GM23338 (cell line): ENCODE measurements at regions not wholly inside any gene's neighbourhood (a gene's known extent, or its start where the extent isn't known, plus 50 kb on each side); places are given as distances from the start of the nearest gene placed in this dataset.

Experiments
- ATAC-seq: fragments of 200-7000 bp; cut with Tn5 transposase; 3 replicates; pipeline ENCODE4 v1.9.1; 2020
- DNase-seq: peaks from one replicate; pipeline ENCODE4 v3.0.0-alpha.2; 2015; ENCODE audit warnings: low spot score
- H2AFZ ChIP-seq: fragments of 200-600 bp; sonication (generic); 2 replicates; pipeline ENCODE4 v1.8.0; 2016; ENCODE audit warnings: antibody characterized with exemption, mild to moderate bottlenecking, moderate library complexity
- H3F3A ChIP-seq: fragments of 200-600 bp; sonication (generic); replicated peaks from 2 replicates; pipeline ENCODE4 v1.8.0; 2017; ENCODE audit warnings: antibody characterized with exemption, mixed run types, low read depth
- H3K27ac ChIP-seq: fragments of 200-600 bp; sonication (generic); 2 replicates; pipeline ENCODE4 v1.6.1; 2016; ENCODE audit warnings: low read depth
- H3K27me3 ChIP-seq: fragments of 200-600 bp; sonication (generic); 2 replicates; pipeline ENCODE4 v1.8.0; 2016; ENCODE audit warnings: mild to moderate bottlenecking, mixed run types, moderate library complexity; ENCODE audit not compliant: insufficient read depth
- H3K36me3 ChIP-seq: fragments of 200-600 bp; sonication (generic); 2 replicates; pipeline ENCODE4 v1.8.0; 2016; ENCODE audit warnings: mild to moderate bottlenecking; ENCODE audit not compliant: insufficient read depth
- H3K4me1 ChIP-seq: fragments of 200-600 bp; sonication (generic); 2 replicates; pipeline ENCODE4 v1.8.0; 2016; ENCODE audit warnings: mild to moderate bottlenecking, moderate library complexity; ENCODE audit not compliant: insufficient read depth
- H3K4me2 ChIP-seq: fragments of 200-600 bp; sonication (generic); 2 replicates; pipeline ENCODE4 v1.7.1; 2017; ENCODE audit warnings: mixed run types
- H3K4me3 ChIP-seq: fragments of 200-600 bp; sonication (generic); 2 replicates; pipeline ENCODE4 v1.6.1; 2016; ENCODE audit warnings: mixed run types
- H3K79me2 ChIP-seq: fragments of 200-600 bp; sonication (generic); replicated peaks from 2 replicates; pipeline ENCODE4 v1.8.0; 2017; ENCODE audit warnings: mild to moderate bottlenecking; ENCODE audit not compliant: insufficient read depth
- H3K9me2 ChIP-seq: fragments of 200-600 bp; sonication (generic); 2 replicates; pipeline ENCODE4 v1.8.0; 2017; ENCODE audit not compliant: insufficient read depth
- H4K20me1 ChIP-seq: fragments of 200-600 bp; sonication (generic); replicated peaks from 2 replicates; pipeline ENCODE4 v1.8.0; 2017; ENCODE audit warnings: mild to moderate bottlenecking; ENCODE audit not compliant: insufficient read depth
- H3K27ac Mint-ChIP-seq: 2 replicates; pipeline ENCODE4 v1.8.0; 2020; ENCODE audit warnings: inconsistent platforms, mild to moderate bottlenecking, moderate library complexity, mixed read lengths
- H3K27me3 Mint-ChIP-seq: 3 replicates; pipeline ENCODE4 v1.8.0; 2022; ENCODE audit warnings: low read depth, mild to moderate bottlenecking, moderate library complexity, mixed read lengths, inconsistent platforms; ENCODE audit not compliant: insufficient read depth, poor library complexity
- H3K36me3 Mint-ChIP-seq: 3 replicates; pipeline ENCODE4 v1.8.0; 2021; ENCODE audit warnings: low read depth, mild to moderate bottlenecking, inconsistent platforms, moderate library complexity, mixed read lengths
- H3K4me1 Mint-ChIP-seq: 3 replicates; pipeline ENCODE4 v1.8.0; 2020; ENCODE audit warnings: mild to moderate bottlenecking, inconsistent platforms, mixed read lengths
- H3K4me3 Mint-ChIP-seq: 3 replicates; pipeline ENCODE4 v1.8.0; 2021; ENCODE audit warnings: moderate library complexity, mild to moderate bottlenecking, inconsistent platforms, mixed read lengths
- H3K9me3 Mint-ChIP-seq: 3 replicates; pipeline ENCODE4 v1.8.0; 2020; ENCODE audit warnings: moderate library complexity, mild to moderate bottlenecking, inconsistent platforms, mixed read lengths
- CREB1 ChIP-seq: fragments of 250-450 bp; sonication (Bioruptor Pico); IDR thresholded peaks from 2 replicates; pipeline ENCODE4 v1.5.0; 2020; ENCODE audit warnings: low read depth, mild to moderate bottlenecking, moderate library complexity
- EZH2 ChIP-seq: fragments of 200-600 bp; sonication (generic); IDR thresholded peaks from one replicate; pipeline ENCODE4 v1.8.0; 2017; ENCODE audit warnings: antibody characterized with exemption, mild to moderate bottlenecking, low read depth; ENCODE audit not compliant: unreplicated experiment
- EZH2phosphoT487 ChIP-seq: fragments of 200-600 bp; sonication (generic); IDR thresholded peaks from one replicate; pipeline ENCODE4 v1.8.1; 2018; ENCODE audit warnings: antibody characterized with exemption; ENCODE audit not compliant: unreplicated experiment
- JUNB ChIP-seq: IDR thresholded peaks from one replicate; pipeline ENCODE4 v1.6.1; 2016; ENCODE audit warnings: antibody characterized with exemption; ENCODE audit not compliant: unreplicated experiment
- NANOG ChIP-seq: IDR thresholded peaks from 2 replicates; pipeline ENCODE4 v1.6.1; 2016; ENCODE audit warnings: antibody characterized with exemption, borderline replicate concordance
- POLR2AphosphoS5 ChIP-seq: IDR thresholded peaks from 2 replicates; pipeline ENCODE4 v1.6.1; 2016; ENCODE audit warnings: antibody characterized with exemption, low read depth
- STAT1 ChIP-seq: IDR thresholded peaks from one replicate; pipeline ENCODE4 v1.6.1; 2016; ENCODE audit warnings: antibody characterized with exemption; ENCODE audit not compliant: unreplicated experiment
- ZNF114 ChIP-seq: fragments of 250-450 bp; sonication (Bioruptor Pico); IDR thresholded peaks from 2 replicates; pipeline ENCODE4 v1.5.0; 2020; ENCODE audit warnings: mild to moderate bottlenecking, moderate library complexity
- ZNF331 ChIP-seq: fragments of 250-450 bp; sonication (Bioruptor Pico); IDR thresholded peaks from 2 replicates; pipeline ENCODE4 v1.5.0; 2020; ENCODE audit warnings: low read depth, mild to moderate bottlenecking, moderate library complexity
- TF ChIP-seq, protein P1 (sequence below): fragments of 250-450 bp; sonication (Bioruptor Pico); IDR thresholded peaks from 2 replicates; pipeline ENCODE4 v1.5.0; 2020; ENCODE audit warnings: mild to moderate bottlenecking, moderate library complexity
- TF ChIP-seq, protein P2 (sequence below): IDR thresholded peaks from 2 replicates; pipeline ENCODE4 v1.6.1; 2016; ENCODE audit warnings: antibody characterized with exemption
- TF ChIP-seq, protein P3 (sequence below): IDR thresholded peaks from one replicate; pipeline ENCODE4 v1.6.1; 2018; ENCODE audit warnings: antibody characterized with exemption; ENCODE audit not compliant: unreplicated experiment

DNA sequence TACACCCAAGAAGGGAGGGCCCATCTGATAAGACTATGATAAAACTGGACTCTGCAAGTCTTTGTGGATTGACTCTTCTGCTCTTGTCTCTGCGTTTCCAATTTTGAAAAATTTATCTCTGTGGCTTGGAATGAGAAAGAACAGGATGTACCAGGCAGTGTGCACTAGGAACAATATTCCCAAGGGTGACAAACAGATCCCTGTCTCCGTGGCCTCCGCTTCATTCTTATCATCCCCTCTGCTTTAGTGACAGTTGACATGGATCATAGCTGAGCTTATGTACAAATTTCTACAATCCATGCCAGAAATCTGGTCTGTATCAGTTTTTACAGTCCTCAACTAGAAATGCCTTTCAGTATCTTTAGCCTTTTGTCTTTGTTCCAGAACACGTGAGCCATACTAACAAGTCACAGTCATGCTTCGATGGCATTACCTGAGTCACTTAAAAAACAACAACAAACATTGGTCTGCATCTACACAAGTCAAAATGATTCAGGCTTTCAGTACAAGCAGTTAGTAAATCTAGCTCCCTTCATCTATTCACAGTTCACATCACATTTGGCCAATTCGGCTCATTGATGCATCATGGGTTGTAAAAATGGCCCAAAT lies 393.6 kb upstream of the CELF2 start:
- no peaks in the 10 kb centered on the region for H3K4me1 Mint-ChIP-seq
- no peaks in the 10 kb centered on the region for H4K20me1 ChIP-seq
- H3K79me2 ChIP-seq: no peaks in the 10 kb centered on the region
- H2AFZ ChIP-seq: no peak overlapping the region
- no peaks in the 10 kb centered on the region for H3K27me3 ChIP-seq
- no peaks in the 10 kb centered on the region for H3K36me3 Mint-ChIP-seq
- TF ChIP-seq ZNF114 (CRISPR knock-in tag) (no peak), NANOG (no peak), ZNF331 (CRISPR knock-in tag) (no peak), EZH2 (no peak), POLR2AphosphoS5 (no peak), CREB1 (CRISPR knock-in tag) (no peak), EZH2phosphoT487 (no peak), JUNB (no peak), STAT1 (no peak)
- TF ChIP-seq, protein P1, sequence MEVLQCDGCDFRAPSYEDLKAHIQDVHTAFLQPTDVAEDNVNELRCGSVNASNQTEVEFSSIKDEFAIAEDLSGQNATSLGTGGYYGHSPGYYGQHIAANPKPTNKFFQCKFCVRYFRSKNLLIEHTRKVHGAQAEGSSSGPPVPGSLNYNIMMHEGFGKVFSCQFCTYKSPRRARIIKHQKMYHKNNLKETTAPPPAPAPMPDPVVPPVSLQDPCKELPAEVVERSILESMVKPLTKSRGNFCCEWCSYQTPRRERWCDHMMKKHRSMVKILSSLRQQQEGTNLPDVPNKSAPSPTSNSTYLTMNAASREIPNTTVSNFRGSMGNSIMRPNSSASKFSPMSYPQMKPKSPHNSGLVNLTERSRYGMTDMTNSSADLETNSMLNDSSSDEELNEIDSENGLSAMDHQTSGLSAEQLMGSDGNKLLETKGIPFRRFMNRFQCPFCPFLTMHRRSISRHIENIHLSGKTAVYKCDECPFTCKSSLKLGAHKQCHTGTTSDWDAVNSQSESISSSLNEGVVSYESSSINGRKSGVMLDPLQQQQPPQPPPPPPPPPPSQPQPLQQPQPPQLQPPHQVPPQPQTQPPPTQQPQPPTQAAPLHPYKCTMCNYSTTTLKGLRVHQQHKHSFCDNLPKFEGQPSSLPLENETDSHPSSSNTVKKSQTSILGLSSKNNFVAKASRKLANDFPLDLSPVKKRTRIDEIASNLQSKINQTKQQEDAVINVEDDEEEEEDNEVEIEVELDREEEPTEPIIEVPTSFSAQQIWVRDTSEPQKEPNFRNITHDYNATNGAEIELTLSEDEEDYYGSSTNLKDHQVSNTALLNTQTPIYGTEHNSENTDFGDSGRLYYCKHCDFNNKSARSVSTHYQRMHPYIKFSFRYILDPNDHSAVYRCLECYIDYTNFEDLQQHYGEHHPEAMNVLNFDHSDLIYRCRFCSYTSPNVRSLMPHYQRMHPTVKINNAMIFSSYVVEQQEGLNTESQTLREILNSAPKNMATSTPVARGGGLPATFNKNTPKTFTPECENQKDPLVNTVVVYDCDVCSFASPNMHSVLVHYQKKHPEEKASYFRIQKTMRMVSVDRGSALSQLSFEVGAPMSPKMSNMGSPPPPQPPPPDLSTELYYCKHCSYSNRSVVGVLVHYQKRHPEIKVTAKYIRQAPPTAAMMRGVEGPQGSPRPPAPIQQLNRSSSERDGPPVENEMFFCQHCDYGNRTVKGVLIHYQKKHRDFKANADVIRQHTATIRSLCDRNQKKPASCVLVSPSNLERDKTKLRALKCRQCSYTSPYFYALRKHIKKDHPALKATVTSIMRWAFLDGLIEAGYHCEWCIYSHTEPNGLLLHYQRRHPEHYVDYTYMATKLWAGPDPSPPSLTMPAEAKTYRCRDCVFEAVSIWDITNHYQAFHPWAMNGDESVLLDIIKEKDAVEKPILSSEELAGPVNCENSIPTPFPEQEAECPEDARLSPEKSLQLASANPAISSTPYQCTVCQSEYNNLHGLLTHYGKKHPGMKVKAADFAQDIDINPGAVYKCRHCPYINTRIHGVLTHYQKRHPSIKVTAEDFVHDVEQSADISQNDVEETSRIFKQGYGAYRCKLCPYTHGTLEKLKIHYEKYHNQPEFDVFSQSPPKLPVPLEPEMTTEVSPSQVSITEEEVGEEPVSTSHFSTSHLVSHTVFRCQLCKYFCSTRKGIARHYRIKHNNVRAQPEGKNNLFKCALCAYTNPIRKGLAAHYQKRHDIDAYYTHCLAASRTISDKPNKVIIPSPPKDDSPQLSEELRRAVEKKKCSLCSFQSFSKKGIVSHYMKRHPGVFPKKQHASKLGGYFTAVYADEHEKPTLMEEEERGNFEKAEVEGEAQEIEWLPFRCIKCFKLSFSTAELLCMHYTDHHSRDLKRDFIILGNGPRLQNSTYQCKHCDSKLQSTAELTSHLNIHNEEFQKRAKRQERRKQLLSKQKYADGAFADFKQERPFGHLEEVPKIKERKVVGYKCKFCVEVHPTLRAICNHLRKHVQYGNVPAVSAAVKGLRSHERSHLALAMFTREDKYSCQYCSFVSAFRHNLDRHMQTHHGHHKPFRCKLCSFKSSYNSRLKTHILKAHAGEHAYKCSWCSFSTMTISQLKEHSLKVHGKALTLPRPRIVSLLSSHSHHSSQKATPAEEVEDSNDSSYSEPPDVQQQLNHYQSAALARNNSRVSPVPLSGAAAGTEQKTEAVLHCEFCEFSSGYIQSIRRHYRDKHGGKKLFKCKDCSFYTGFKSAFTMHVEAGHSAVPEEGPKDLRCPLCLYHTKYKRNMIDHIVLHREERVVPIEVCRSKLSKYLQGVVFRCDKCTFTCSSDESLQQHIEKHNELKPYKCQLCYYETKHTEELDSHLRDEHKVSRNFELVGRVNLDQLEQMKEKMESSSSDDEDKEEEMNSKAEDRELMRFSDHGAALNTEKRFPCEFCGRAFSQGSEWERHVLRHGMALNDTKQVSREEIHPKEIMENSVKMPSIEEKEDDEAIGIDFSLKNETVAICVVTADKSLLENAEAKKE (CRISPR knock-in tag): no peak
- TF ChIP-seq, protein P2, sequence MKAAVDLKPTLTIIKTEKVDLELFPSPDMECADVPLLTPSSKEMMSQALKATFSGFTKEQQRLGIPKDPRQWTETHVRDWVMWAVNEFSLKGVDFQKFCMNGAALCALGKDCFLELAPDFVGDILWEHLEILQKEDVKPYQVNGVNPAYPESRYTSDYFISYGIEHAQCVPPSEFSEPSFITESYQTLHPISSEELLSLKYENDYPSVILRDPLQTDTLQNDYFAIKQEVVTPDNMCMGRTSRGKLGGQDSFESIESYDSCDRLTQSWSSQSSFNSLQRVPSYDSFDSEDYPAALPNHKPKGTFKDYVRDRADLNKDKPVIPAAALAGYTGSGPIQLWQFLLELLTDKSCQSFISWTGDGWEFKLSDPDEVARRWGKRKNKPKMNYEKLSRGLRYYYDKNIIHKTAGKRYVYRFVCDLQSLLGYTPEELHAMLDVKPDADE: no peak
- TF ChIP-seq, protein P3, sequence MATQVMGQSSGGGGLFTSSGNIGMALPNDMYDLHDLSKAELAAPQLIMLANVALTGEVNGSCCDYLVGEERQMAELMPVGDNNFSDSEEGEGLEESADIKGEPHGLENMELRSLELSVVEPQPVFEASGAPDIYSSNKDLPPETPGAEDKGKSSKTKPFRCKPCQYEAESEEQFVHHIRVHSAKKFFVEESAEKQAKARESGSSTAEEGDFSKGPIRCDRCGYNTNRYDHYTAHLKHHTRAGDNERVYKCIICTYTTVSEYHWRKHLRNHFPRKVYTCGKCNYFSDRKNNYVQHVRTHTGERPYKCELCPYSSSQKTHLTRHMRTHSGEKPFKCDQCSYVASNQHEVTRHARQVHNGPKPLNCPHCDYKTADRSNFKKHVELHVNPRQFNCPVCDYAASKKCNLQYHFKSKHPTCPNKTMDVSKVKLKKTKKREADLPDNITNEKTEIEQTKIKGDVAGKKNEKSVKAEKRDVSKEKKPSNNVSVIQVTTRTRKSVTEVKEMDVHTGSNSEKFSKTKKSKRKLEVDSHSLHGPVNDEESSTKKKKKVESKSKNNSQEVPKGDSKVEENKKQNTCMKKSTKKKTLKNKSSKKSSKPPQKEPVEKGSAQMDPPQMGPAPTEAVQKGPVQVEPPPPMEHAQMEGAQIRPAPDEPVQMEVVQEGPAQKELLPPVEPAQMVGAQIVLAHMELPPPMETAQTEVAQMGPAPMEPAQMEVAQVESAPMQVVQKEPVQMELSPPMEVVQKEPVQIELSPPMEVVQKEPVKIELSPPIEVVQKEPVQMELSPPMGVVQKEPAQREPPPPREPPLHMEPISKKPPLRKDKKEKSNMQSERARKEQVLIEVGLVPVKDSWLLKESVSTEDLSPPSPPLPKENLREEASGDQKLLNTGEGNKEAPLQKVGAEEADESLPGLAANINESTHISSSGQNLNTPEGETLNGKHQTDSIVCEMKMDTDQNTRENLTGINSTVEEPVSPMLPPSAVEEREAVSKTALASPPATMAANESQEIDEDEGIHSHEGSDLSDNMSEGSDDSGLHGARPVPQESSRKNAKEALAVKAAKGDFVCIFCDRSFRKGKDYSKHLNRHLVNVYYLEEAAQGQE: no peak
- H3K36me3 ChIP-seq: no peaks in the 10 kb centered on the region
- H3K27ac Mint-ChIP-seq: no peak overlapping the region
- H3K27me3 Mint-ChIP-seq: peaks cover 2% of the 10 kb centered on the region
- no peak overlapping the region for H3K27ac ChIP-seq
- H3K4me3 ChIP-seq: no peak overlapping the region
- no peak overlapping the region for H3K4me2 ChIP-seq
- ATAC-seq (no peak), DNase-seq (no peak)
- H3K9me2 ChIP-seq: no peaks in the 10 kb centered on the region
- no peaks in the 10 kb centered on the region for H3K9me3 Mint-ChIP-seq
- H3K4me1 ChIP-seq: no peaks in the 10 kb centered on the region
- H3K4me3 Mint-ChIP-seq: no peak overlapping the region
- H3F3A ChIP-seq: no peaks in the 10 kb centered on the region
